Gastrocnemius medialis (tissue), 4 donors: ENCODE measurements at regions not wholly inside any gene's neighbourhood (a gene's known extent, or its start where the extent isn't known, plus 50 kb on each side); places are given as distances from the start of the nearest gene placed in this dataset.

Experiments used
- ATAC-seq, 2 donors: fragments of 150-250 bp; one replicate each; pipeline ENCODE4 v1.9.1; 2016
- DNase-seq, 2 donors: peaks; one replicate each; pipeline ENCODE4 v3.0.0-alpha.2; 2019
- H3K27ac ChIP-seq, 4 donors: fragments of 200-600 bp; sonication (generic); 1 replicate in 1 of 4; 2 replicates in 3 of 4; pipeline ENCODE4 v1.5.1; 2016 to 2018; ENCODE audit warnings: mild to moderate bottlenecking in 2 of 4, moderate library complexity in 1 of 4
- H3K27me3 ChIP-seq, 3 donors: fragments of 200-600 bp; sonication (generic) in 2 of 3; 1 replicate in 1 of 3; 2 replicates in 2 of 3; pipeline versions ENCODE4 v1.5.1 to v1.6.0; 2016 to 2019; ENCODE audit warnings: mild to moderate bottlenecking in 1 of 3, moderate library complexity in 1 of 3
- H3K36me3 ChIP-seq, 2 donors: fragments of 200-600 bp; sonication (generic) in 1 of 2; one replicate each; pipeline ENCODE4 v1.5.1; 2017 to 2018
- H3K4me1 ChIP-seq, 2 donors: fragments of 200-600 bp; sonication (generic) in 1 of 2; one replicate each; pipeline ENCODE4 v1.5.1; 2016 to 2017; ENCODE audit warnings: mild to moderate bottlenecking in 2 of 2
- H3K4me3 ChIP-seq, 4 donors: fragments of 200-600 bp; sonication (generic) in 3 of 4; 1 replicate in 1 of 4; 2 replicates in 3 of 4; pipeline ENCODE4 v1.5.1; 2016 to 2019; ENCODE audit warnings: mild to moderate bottlenecking in 2 of 4
- H3K9me3 ChIP-seq, 3 donors: fragments of 200-600 bp; sonication (generic) in 2 of 3; 1 replicate in 1 of 3; 2 replicates in 2 of 3; pipeline ENCODE4 v1.5.1; 2016 to 2019
- POLR2A ChIP-seq, 2 donors: fragments of 450-650 bp; IDR thresholded peaks; one replicate each; pipeline ENCODE4 v1.6.1; 2017; ENCODE audit warnings: antibody characterized with exemption in 2 of 2, mild to moderate bottlenecking in 2 of 2, moderate library complexity in 2 of 2
- in situ Hi-C, 4 donors: fragments of 200-750 bp; cut with MboI; loops; one replicate each; pipeline versions ENCODE4 v1.15.0 to v1.8.0; 2017; ENCODE audit warnings: low sequenced_read_pairs in 4 of 4
- intact Hi-C: fragments of 100-400 bp; cut with DNase I; formaldehyde crosslinking; loops from one replicate; pipeline ENCODE4 v1.15.1; 2023; ENCODE audit warnings: low total_unique reads
- TF ChIP-seq, protein P1 (sequence below), 5 experiments: fragments of 450-650 bp in 3 of 5; fragments of 200-600 bp in 2 of 5; sonication (generic) in 2 of 5; IDR thresholded peaks in 4 of 5; conservative IDR thresholded peaks in 1 of 5; 1 replicate in 4 of 5; 2 replicates in 1 of 5; pipeline ENCODE4 v1.5.1; 2016 to 2019; ENCODE audit warnings: antibody characterized with exemption in 5 of 5, mild to moderate bottlenecking in 3 of 5, moderate library complexity in 3 of 5

DNA sequence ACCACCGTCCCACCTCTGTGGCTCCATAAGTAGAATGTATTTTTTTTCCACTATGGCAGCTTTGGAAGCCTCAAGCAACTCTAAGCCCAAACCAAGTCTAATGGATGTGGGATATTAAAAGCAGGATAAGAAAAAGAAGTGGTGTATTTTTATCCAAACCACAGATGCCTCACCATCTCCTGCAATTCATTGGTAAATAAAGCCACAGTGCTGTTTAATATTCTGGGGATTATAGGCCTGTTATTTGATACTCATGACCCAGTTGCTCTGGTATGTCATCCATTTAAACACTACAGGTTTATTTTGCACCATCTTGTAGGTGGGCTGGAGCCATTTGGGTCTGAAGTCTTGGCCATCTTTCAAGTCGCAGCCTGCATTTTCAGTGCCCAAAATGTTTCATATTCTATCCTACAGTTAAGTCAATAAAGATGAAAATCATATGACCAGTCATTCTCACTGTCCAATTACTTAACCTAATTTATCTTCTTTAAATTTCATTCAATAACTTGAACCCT lies 279.5 kb upstream of the EPHA4 start:
- Histone ChIP-seq H3K36me3 (no peaks in the 10 kb centered on the region), H3K27me3 (no peaks in the 10 kb centered on the region), H3K27ac (no peak overlapping the region), H3K4me1 (no peaks in the 10 kb centered on the region), H3K4me3 (no peak overlapping the region), H3K9me3 (no peaks in the 10 kb centered on the region)
- in situ Hi-C loops (no loop called here), intact Hi-C loops (no loop called here)
- ATAC-seq (no peak), DNase-seq (no peak)
- TF ChIP-seq, protein P1, sequence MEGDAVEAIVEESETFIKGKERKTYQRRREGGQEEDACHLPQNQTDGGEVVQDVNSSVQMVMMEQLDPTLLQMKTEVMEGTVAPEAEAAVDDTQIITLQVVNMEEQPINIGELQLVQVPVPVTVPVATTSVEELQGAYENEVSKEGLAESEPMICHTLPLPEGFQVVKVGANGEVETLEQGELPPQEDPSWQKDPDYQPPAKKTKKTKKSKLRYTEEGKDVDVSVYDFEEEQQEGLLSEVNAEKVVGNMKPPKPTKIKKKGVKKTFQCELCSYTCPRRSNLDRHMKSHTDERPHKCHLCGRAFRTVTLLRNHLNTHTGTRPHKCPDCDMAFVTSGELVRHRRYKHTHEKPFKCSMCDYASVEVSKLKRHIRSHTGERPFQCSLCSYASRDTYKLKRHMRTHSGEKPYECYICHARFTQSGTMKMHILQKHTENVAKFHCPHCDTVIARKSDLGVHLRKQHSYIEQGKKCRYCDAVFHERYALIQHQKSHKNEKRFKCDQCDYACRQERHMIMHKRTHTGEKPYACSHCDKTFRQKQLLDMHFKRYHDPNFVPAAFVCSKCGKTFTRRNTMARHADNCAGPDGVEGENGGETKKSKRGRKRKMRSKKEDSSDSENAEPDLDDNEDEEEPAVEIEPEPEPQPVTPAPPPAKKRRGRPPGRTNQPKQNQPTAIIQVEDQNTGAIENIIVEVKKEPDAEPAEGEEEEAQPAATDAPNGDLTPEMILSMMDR (IDR thresholded peaks at IDR 0.05 in 4 of 5, conservative IDR thresholded peaks at IDR 0.05 in 1 of 5) = no peak
- TF ChIP-seq POLR2A (IDR thresholded peaks at IDR 0.05) = no peak

DNA sequence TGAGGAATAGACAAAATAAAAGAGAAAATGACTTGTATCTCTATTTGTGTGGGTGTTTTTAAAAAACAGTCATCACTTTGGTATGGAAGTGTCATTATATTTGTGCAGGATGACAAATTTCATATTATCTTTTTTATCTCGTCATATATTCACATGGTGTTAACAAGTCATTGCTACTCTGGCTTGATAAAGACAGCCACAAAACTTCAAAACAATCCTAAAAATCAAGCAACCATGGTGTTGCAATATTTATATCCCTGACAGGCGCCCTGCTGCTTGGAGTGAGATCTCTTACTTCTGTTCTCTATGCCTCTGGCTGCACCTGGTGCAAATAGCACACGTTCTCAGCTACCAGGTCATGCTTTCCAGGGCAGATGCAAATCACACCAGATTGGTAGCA lies 278.0 kb upstream of the EPHA4 start:
- no peak for DNase-seq
- Histone ChIP-seq H3K4me3 (no peak overlapping the region), H3K9me3 (no peaks in the 10 kb centered on the region), H3K27ac (no peak overlapping the region), H3K4me1 (no peaks in the 10 kb centered on the region), H3K27me3 (no peaks in the 10 kb centered on the region), H3K36me3 (no peaks in the 10 kb centered on the region)
- intact Hi-C loops = no loop called here
- ATAC-seq = no peak
- TF ChIP-seq, protein P1 (IDR thresholded peaks at IDR 0.05 in 4 of 5, conservative IDR thresholded peaks at IDR 0.05 in 1 of 5) = no peak
- in situ Hi-C loops = no loop called here

DNA sequence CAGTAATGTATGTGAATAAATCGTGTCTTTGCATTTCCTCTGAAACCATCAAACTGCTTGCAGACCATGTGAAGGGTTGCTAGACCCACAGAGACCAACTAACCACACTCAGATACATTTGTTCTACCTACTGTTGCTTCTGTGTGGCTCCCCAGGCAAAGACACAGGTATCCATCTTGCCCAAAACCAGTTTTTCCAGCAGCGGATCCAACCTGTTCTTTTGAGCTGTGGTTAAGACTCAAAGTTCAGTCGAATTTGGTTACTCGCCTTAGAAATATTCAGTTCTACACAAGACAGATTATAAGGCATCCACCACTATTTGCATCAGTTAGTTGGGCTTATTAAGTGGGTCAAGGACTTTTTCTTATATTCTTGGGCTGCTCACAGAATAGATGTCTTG lies 276.2 kb upstream of the EPHA4 start:
- intact Hi-C loops (no loop called here), in situ Hi-C loops (no loop called here)
- Histone ChIP-seq H3K9me3 (no peaks in the 10 kb centered on the region), H3K27ac (no peak overlapping the region), H3K27me3 (no peaks in the 10 kb centered on the region), H3K36me3 (no peaks in the 10 kb centered on the region), H3K4me3 (no peak overlapping the region), H3K4me1 (no peaks in the 10 kb centered on the region)
- DNase-seq (no peak), ATAC-seq (no peak)
- no peak for TF ChIP-seq POLR2A (IDR thresholded peaks at IDR 0.05)
- TF ChIP-seq, protein P1 (IDR thresholded peaks at IDR 0.05 in 4 of 5, conservative IDR thresholded peaks at IDR 0.05 in 1 of 5) = no peak

DNA sequence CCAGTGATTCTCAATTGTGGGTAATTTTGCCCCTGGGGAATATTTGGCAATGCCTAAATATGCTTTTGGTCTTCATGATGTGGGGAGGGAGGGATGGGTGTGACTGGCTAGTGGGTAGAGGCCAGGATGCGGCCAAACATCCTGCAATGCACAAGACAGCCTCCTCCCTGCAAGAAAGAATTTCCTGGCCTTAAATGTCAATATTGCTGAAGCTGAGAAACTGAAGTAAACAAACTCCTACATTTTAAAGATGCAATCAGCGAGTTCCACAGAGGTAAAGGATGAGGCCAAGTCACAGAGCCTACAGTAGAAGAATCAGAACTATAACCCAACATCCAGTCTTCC lies 272.9 kb upstream of the EPHA4 start:
- no peak for ATAC-seq
- H3K4me1 ChIP-seq = no peaks in the 10 kb centered on the region
- intact Hi-C loops (no loop called here), in situ Hi-C loops (no loop called here)
- no peak for DNase-seq
- H3K27ac ChIP-seq = no peak overlapping the region
- H3K9me3 ChIP-seq = no peaks in the 10 kb centered on the region
- no peaks in the 10 kb centered on the region for H3K27me3 ChIP-seq
- H3K36me3 ChIP-seq = no peaks in the 10 kb centered on the region
- TF ChIP-seq, protein P1 (IDR thresholded peaks at IDR 0.05 in 4 of 5, conservative IDR thresholded peaks at IDR 0.05 in 1 of 5) = no peak
- TF ChIP-seq POLR2A (IDR thresholded peaks at IDR 0.05) = no peak
- H3K4me3 ChIP-seq = no peak overlapping the region
